ENCODE measurements at regions not wholly inside any gene's neighbourhood (a gene's known extent, or its start where the extent isn't known, plus 50 kb on each side); places are given as distances from the start of the nearest gene placed in this dataset.

GRCh38 chr2:81084101-81084500, 779.5 kb upstream of the LRRTM1 start:
- DNase-seq, result no peak
- no peak for ATAC-seq (replicated peaks in 1 of 2)
- peaks cover 8 to 12% of the 10 kb centered on the region in 2 donors for H3K9me3 Mint-ChIP-seq
- peaks cover 0 to 2% of the 10 kb centered on the region in 2 donors for H3K36me3 Mint-ChIP-seq (ENCODE audit: insufficient read depth in 2 of 2)
- H3K27ac Mint-ChIP-seq, result no peak overlapping the region
- no peaks in the 10 kb centered on the region for H3K27me3 Mint-ChIP-seq (ENCODE audit: low read depth)
- no peak overlapping the region for H3K4me3 Mint-ChIP-seq
- no peaks in the 10 kb centered on the region for H3K4me1 Mint-ChIP-seq (ENCODE audit: low read depth)

DNA sequence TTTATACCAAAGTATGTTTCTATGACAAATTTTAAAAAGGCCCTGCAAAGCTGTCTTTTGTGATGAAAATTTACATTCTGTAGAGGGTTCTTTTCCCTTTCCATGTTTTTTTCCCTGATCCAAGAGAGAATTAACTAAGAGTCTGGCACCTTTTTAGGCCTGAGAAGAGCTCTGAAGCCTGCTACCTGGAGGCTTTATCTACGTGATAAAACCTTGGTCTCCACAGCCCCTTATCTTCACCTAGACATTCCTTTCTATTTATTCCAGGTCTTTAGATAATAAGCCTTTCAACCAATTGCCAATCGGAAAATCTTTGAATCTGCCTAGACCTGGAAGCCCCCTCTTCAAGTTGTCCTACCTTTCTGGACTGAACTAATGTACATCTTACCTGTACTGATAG, 774.1 kb upstream of the LRRTM1 start:
- no peak for DNase-seq
- H3K27ac Mint-ChIP-seq, result no peak overlapping the region
- H3K4me1 Mint-ChIP-seq (ENCODE audit: low read depth), result no peaks in the 10 kb centered on the region
- peaks cover 6 to 8% of the 10 kb centered on the region in 2 donors for H3K9me3 Mint-ChIP-seq
- no peaks in the 10 kb centered on the region for H3K36me3 Mint-ChIP-seq (ENCODE audit: insufficient read depth in 2 of 2)
- H3K4me3 Mint-ChIP-seq, result no peak overlapping the region
- no peaks in the 10 kb centered on the region for H3K27me3 Mint-ChIP-seq (ENCODE audit: low read depth)
- no peak for ATAC-seq (replicated peaks in 1 of 2)

DNA sequence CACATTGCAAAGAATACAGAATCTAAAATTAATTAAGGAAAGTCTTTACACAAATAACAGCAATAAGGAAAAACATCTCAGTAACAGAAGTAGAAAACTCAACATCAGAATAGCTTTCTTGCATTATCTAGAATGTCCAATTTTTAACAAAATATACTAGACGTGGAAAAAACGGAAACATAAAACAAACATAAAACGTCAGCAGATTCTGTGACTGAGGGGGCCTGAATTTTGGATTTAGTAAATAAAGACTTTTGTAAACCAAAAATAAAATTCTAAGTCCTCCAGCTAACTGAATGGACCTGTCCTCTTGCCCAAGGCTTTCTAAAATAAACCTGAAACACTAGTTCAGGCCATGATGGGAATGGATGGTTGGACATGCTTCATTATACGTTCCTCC, 773.5 kb upstream of the LRRTM1 start:
- Mint-ChIP-seq H3K9me3 (peaks cover 6 to 8% of the 10 kb centered on the region in 2 donors), H3K27ac (no peak overlapping the region), H3K4me1 (ENCODE audit: low read depth) (no peaks in the 10 kb centered on the region), H3K36me3 (ENCODE audit: insufficient read depth in 2 of 2) (no peaks in the 10 kb centered on the region), H3K27me3 (ENCODE audit: low read depth) (no peaks in the 10 kb centered on the region), H3K4me3 (no peak overlapping the region)
- DNase-seq (no peak), ATAC-seq (replicated peaks in 1 of 2) (no peak)

GRCh38 chr2:81077396-81077795, 772.8 kb upstream of the LRRTM1 start:
- no peak for ATAC-seq (replicated peaks in 1 of 2)
- H3K36me3 Mint-ChIP-seq (ENCODE audit: insufficient read depth in 2 of 2), result no peaks in the 10 kb centered on the region
- H3K4me3 Mint-ChIP-seq, result no peak overlapping the region
- no peaks in the 10 kb centered on the region for H3K27me3 Mint-ChIP-seq (ENCODE audit: low read depth)
- no peaks in the 10 kb centered on the region for H3K4me1 Mint-ChIP-seq (ENCODE audit: low read depth)
- peaks cover 5 to 8% of the 10 kb centered on the region in 2 donors for H3K9me3 Mint-ChIP-seq
- no peak for DNase-seq
- H3K27ac Mint-ChIP-seq, result no peak overlapping the region

DNA sequence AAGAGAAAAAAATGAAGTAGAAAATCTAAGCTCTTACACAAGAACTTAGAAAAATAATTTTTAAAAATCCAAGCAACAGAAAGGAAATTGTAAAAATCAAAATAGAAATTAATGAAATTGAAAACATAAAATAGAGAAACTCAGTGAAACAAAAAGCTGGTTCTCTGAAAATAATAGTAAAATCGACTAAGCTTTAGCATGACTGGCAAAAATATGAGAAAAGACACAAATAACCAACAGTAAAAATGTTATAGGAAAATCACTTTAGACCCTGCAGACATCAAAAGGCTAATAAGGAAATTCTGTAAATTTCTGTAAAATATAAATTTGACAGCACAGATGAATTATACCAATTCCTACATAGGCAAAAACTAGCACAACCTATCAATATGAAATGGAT, 768.9 kb upstream of the LRRTM1 start:
- H3K4me3 Mint-ChIP-seq, result no peak overlapping the region
- DNase-seq, result no peak
- peaks cover 3 to 6% of the 10 kb centered on the region in 2 donors for H3K9me3 Mint-ChIP-seq
- H3K36me3 Mint-ChIP-seq (ENCODE audit: insufficient read depth in 2 of 2), result no peaks in the 10 kb centered on the region
- no peak overlapping the region for H3K27ac Mint-ChIP-seq
- no peak for ATAC-seq (replicated peaks in 1 of 2)
- H3K27me3 Mint-ChIP-seq (ENCODE audit: low read depth), result no peaks in the 10 kb centered on the region
- H3K4me1 Mint-ChIP-seq (ENCODE audit: low read depth), result no peaks in the 10 kb centered on the region

GRCh38 chr2:81068144-81068543, 763.6 kb upstream of the LRRTM1 start:
- Mint-ChIP-seq H3K9me3 (peaks cover 3 to 7% of the 10 kb centered on the region in 2 donors), H3K4me3 (no peak overlapping the region), H3K27me3 (ENCODE audit: low read depth) (no peaks in the 10 kb centered on the region), H3K4me1 (ENCODE audit: low read depth) (no peaks in the 10 kb centered on the region), H3K27ac (no peak overlapping the region), H3K36me3 (ENCODE audit: insufficient read depth in 2 of 2) (peaks cover 0 to 1% of the 10 kb centered on the region in 2 donors)
- ATAC-seq (replicated peaks in 1 of 2), result no peak
- DNase-seq, result no peak

DNA sequence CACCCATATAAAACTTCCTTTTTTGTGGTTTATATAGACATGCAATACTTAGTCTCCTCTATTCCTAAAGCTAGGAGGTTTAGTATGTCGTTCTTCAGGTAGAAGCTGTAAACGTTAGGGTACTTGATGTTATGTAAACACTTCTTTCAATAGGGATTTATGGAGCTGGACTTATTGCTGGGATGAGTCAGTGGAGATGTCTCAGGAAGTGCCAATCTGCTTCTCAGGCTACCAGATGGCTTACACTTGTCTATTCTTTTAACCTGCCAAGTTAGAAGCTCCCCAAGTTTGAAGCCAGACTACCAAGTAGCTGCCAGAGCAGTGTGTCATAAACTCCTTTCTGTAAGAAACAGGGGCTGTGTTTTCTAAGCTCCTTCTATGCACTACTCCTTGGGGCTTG, 756.5 kb upstream of the LRRTM1 start:
- H3K36me3 Mint-ChIP-seq (ENCODE audit: insufficient read depth in 2 of 2), result peaks cover 0 to 2% of the 10 kb centered on the region in 2 donors
- DNase-seq (no peak), ATAC-seq (replicated peaks in 1 of 2) (no peak)
- H3K9me3 Mint-ChIP-seq, result peaks cover 4 to 10% of the 10 kb centered on the region in 2 donors
- H3K4me1 Mint-ChIP-seq (ENCODE audit: low read depth), result no peaks in the 10 kb centered on the region
- no peak overlapping the region for H3K4me3 Mint-ChIP-seq
- no peaks in the 10 kb centered on the region for H3K27me3 Mint-ChIP-seq (ENCODE audit: low read depth)
- no peak overlapping the region for H3K27ac Mint-ChIP-seq

GRCh38 chr2:81050580-81051095, 746.1 kb upstream of the LRRTM1 start:
- Mint-ChIP-seq H3K4me1 (ENCODE audit: low read depth) (no peaks in the 10 kb centered on the region), H3K9me3 (peaks cover 12 to 13% of the 10 kb centered on the region in 2 donors), H3K27ac (no peak overlapping the region), H3K4me3 (no peak overlapping the region), H3K36me3 (ENCODE audit: insufficient read depth in 2 of 2) (peaks cover 0 to 1% of the 10 kb centered on the region in 2 donors), H3K27me3 (ENCODE audit: low read depth) (no peaks in the 10 kb centered on the region)
- DNase-seq (no peak), ATAC-seq (replicated peaks in 1 of 2) (no peak)

DNA sequence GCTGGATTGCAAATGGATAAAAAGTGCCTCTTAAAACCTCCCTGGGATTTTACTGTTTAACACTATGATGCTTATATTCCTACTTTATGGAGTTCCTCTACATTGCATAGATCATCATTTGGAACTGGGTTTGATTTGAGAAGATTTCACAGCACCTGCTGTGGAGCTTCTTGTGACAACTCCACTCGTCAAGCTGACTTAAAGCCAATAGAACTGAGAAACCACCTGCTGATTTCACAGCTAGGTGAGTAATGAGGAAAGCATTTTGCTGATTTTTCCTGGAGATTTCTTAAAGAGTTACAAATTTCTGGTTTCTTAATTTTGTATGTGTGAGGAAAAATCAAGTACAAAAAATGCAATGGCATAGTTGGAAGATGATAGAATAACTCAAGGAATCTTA, 739.1 kb upstream of the LRRTM1 start:
- H3K9me3 Mint-ChIP-seq, result peaks cover 12 to 19% of the 10 kb centered on the region in 2 donors
- no peak overlapping the region for H3K4me3 Mint-ChIP-seq
- no peaks in the 10 kb centered on the region for H3K4me1 Mint-ChIP-seq (ENCODE audit: low read depth)
- DNase-seq (no peak), ATAC-seq (replicated peaks in 1 of 2) (no peak)
- H3K27ac Mint-ChIP-seq, result no peak overlapping the region
- H3K27me3 Mint-ChIP-seq (ENCODE audit: low read depth), result no peaks in the 10 kb centered on the region
- no peaks in the 10 kb centered on the region for H3K36me3 Mint-ChIP-seq (ENCODE audit: insufficient read depth in 2 of 2)

DNA sequence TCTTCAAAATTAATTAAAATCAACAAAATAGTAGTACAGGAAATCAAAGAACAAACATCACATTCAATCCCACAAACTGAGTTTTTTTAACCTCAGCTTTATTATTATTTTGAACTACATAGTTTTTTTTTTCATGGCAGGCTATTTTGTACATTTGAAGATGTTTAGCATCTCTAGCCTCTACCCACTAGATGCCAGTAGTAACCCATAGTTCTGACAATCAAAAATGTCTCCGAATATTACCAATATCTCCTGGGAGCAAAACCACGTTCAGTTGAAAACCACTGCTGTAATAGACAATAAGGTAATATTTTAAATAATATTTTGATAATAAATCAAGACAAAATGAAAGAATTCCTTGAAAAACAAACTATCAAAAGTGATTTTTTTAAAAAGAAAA, 702.6 kb upstream of the LRRTM1 start:
- Mint-ChIP-seq H3K27ac (no peak overlapping the region), H3K9me3 (peaks cover 6% of the 10 kb centered on the region in 2 donors), H3K4me1 (ENCODE audit: low read depth) (no peaks in the 10 kb centered on the region), H3K4me3 (no peak overlapping the region), H3K36me3 (ENCODE audit: insufficient read depth in 2 of 2) (peaks cover 0 to 2% of the 10 kb centered on the region in 2 donors), H3K27me3 (ENCODE audit: low read depth) (no peaks in the 10 kb centered on the region)
- DNase-seq, result no peak
- ATAC-seq (replicated peaks in 1 of 2), result no peak

- H3K27me3 Mint-ChIP-seq (ENCODE audit: low read depth), result no peaks in the 10 kb centered on the region
- no peak for DNase-seq
- ATAC-seq (replicated peaks in 1 of 2), result no peak
- no peak overlapping the region for H3K4me3 Mint-ChIP-seq
- H3K27ac Mint-ChIP-seq, result no peak overlapping the region
- peaks cover 8 to 9% of the 10 kb centered on the region in 2 donors for H3K9me3 Mint-ChIP-seq
- H3K36me3 Mint-ChIP-seq (ENCODE audit: insufficient read depth in 2 of 2), result peaks cover 0 to 4% of the 10 kb centered on the region in 2 donors
- no peaks in the 10 kb centered on the region for H3K4me1 Mint-ChIP-seq (ENCODE audit: low read depth)
Measured at GRCh38 chr2:81002906-81003305, 698.4 kb upstream of the LRRTM1 start.

DNA sequence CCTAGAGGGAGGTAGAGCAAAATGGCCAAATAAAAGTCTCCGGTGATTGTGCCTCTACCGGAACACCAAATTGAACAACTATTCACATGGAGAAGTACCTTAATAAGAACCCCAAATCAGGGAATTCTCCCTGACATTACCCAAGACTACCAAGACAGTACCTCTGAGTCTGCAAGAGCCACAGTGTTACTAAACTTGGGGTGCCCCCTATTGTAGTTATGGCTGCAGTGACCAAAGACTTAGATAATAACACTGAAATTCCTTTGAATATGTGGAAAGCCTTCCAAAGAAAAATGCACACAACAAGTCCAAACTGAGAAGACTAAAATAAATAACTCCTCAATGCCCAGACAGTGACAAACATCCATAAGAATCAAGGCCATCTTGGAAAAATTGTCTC, 682.9 kb upstream of the LRRTM1 start:
- Mint-ChIP-seq H3K27ac (no peak overlapping the region), H3K36me3 (ENCODE audit: insufficient read depth in 2 of 2) (no peaks in the 10 kb centered on the region), H3K27me3 (ENCODE audit: low read depth) (no peaks in the 10 kb centered on the region), H3K4me1 (ENCODE audit: low read depth) (no peaks in the 10 kb centered on the region), H3K9me3 (peaks cover 13 to 14% of the 10 kb centered on the region in 2 donors), H3K4me3 (no peak overlapping the region)
- ATAC-seq (replicated peaks in 1 of 2) (no peak), DNase-seq (no peak)

DNA sequence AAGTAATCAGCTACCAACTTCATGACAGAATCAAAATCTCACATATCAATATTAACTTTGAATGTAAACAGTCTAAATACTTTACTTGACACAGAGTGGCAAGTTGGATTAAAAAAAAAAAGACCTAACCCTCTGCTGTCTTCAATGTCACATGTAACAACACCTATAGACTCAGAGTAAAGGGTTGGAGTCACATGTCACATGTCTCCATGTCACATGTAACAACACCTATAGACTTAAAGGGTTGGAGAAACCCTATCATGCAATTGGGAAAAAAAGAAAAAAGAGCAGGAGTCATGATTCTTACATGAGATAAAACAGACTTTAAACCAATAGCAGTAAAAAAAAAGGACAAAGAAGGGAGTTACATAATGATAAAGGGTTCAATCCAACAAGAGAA, 665.3 kb upstream of the LRRTM1 start:
- no peaks in the 10 kb centered on the region for H3K27me3 Mint-ChIP-seq (ENCODE audit: low read depth)
- peaks cover 6 to 7% of the 10 kb centered on the region in 2 donors for H3K36me3 Mint-ChIP-seq (ENCODE audit: insufficient read depth in 2 of 2)
- peaks cover 17 to 27% of the 10 kb centered on the region in 2 donors for H3K9me3 Mint-ChIP-seq
- ATAC-seq (replicated peaks in 1 of 2), result no peak
- no peak for DNase-seq
- no peak overlapping the region for H3K27ac Mint-ChIP-seq
- no peak overlapping the region for H3K4me3 Mint-ChIP-seq
- H3K4me1 Mint-ChIP-seq (ENCODE audit: low read depth), result no peaks in the 10 kb centered on the region

- H3K27ac Mint-ChIP-seq, result no peak overlapping the region
- no peak overlapping the region for H3K4me3 Mint-ChIP-seq
- no peaks in the 10 kb centered on the region for H3K27me3 Mint-ChIP-seq (ENCODE audit: low read depth)
- H3K9me3 Mint-ChIP-seq, result peaks cover 18 to 24% of the 10 kb centered on the region in 2 donors
- ATAC-seq (replicated peaks in 1 of 2) (no peak), DNase-seq (no peak)
- no peaks in the 10 kb centered on the region for H3K4me1 Mint-ChIP-seq (ENCODE audit: low read depth)
- peaks cover 3 to 4% of the 10 kb centered on the region in 2 donors for H3K36me3 Mint-ChIP-seq (ENCODE audit: insufficient read depth in 2 of 2)
Measured at GRCh38 chr2:80968450-80968849, 663.9 kb upstream of the LRRTM1 start.
